B cell (primary cell): ENCODE measurements at regions not wholly inside any gene's neighbourhood (a gene's known extent, or its start where the extent isn't known, plus 50 kb on each side); places are given as distances from the start of the nearest gene placed in this dataset.

Experiments
- ATAC-seq: fragments of 200-7000 bp; cut with Tn5 transposase; one replicate; pipeline ENCODE4 v1.10.0; 2021; ENCODE audit warnings: low read depth, mild to moderate bottlenecking, moderate number of reproducible peaks, moderate library complexity
- CTCF ChIA-PET: fragments of 350-600 bp; sonication (Branson Sonifier 250); formaldehyde crosslinking; loops from one replicate; lab custom pipeline; 2021; ENCODE audit warnings: antibody characterized with exemption, inconsistent platforms; lab: Charles Lee
- POLR2A ChIA-PET: fragments of 350-600 bp; sonication (Branson Sonifier 250); formaldehyde crosslinking; loops from one replicate; lab custom pipeline; 2021; ENCODE audit warnings: antibody characterized with exemption; lab: Charles Lee
- DNase-seq: peaks from one replicate; pipeline ENCODE4 v3.0.0; 2013
- H2AFZ ChIP-seq: 2 replicates; pipeline ENCODE4 v1.6.1; 2012; ENCODE audit warnings: mild to moderate bottlenecking, low read depth, low read length; ENCODE audit not compliant: insufficient read depth, poor library complexity, severe bottlenecking
- H3K27ac ChIP-seq, 2 donors: 1 replicate in 1 of 2; 2 replicates in 1 of 2; pipeline ENCODE4 v1.5.1; 2012 to 2013; ENCODE audit warnings: low read length in 2 of 2, mild to moderate bottlenecking in 2 of 2, moderate library complexity in 1 of 2
- H3K27me3 ChIP-seq, 4 experiments: fragments of 200-600 bp in 1 of 4; sonication (generic) in 1 of 4; replicated peaks in 1 of 4; 1 replicate in 2 of 4; 2 replicates in 2 of 4; pipeline versions ENCODE4 v1.6.1 to v1.7.0; 2013 to 2016; ENCODE audit warnings: low read length in 3 of 4, mild to moderate bottlenecking in 2 of 4, mixed read lengths in 1 of 4, moderate library complexity in 1 of 4; ENCODE audit not compliant: insufficient read depth in 4 of 4, control insufficient read depth in 3 of 4; ENCODE audit errors: control extremely low read depth in 1 of 4
- H3K36me3 ChIP-seq, 2 experiments: replicated peaks in 1 of 2; 1 replicate in 1 of 2; 2 replicates in 1 of 2; pipeline versions ENCODE4 v1.6.1 to v1.7.1; 2013; ENCODE audit warnings: low read length in 1 of 2; ENCODE audit not compliant: insufficient read depth in 2 of 2, control insufficient read depth in 1 of 2; ENCODE audit errors: control extremely low read depth in 1 of 2, extremely low read depth in 1 of 2
- H3K4me1 ChIP-seq, 2 donors: fragments of 200-600 bp in 1 of 2; sonication (generic) in 1 of 2; 1 replicate in 1 of 2; 2 replicates in 1 of 2; pipeline versions ENCODE4 v1.5.1 to v1.6.1; 2013 to 2017; ENCODE audit warnings: low read length in 2 of 2; ENCODE audit not compliant: control insufficient read depth in 2 of 2, insufficient read depth in 2 of 2
- H3K4me2 ChIP-seq: replicated peaks from 2 replicates; pipeline ENCODE3; 2012; ENCODE audit warnings: mild to moderate bottlenecking, low read depth, low read length; ENCODE audit not compliant: poor library complexity, severe bottlenecking
- H3K4me3 ChIP-seq, 5 experiments: fragments of 200-600 bp in 1 of 5; sonication (generic) in 1 of 5; 1 replicate in 3 of 5; 2 replicates in 2 of 5; pipeline versions ENCODE4 v1.5.1 to v1.7.0; 2011 to 2016; ENCODE audit warnings: low read length in 4 of 5, mild to moderate bottlenecking in 4 of 5, low read depth in 2 of 5, control low read depth in 1 of 5, moderate library complexity in 1 of 5; ENCODE audit not compliant: insufficient read depth in 1 of 5; ENCODE audit errors: control extremely low read depth in 1 of 5, extremely low read depth in 1 of 5
- H3K79me2 ChIP-seq: fragments of 200-600 bp; sonication (generic); one replicate; pipeline ENCODE4 v1.6.0; 2016; ENCODE audit warnings: low read length; ENCODE audit not compliant: control insufficient read depth, insufficient read depth
- H3K9ac ChIP-seq: fragments of 200-600 bp; sonication (generic); 2 replicates; pipeline ENCODE4 v1.6.1; 2017; ENCODE audit warnings: mild to moderate bottlenecking, low read length, moderate library complexity
- H3K9me3 ChIP-seq, 3 donors: one replicate each; pipeline versions ENCODE4 v1.6.1 to v1.7.1; 2013; ENCODE audit warnings: low read length in 2 of 3; ENCODE audit not compliant: control insufficient read depth in 2 of 3, insufficient read depth in 1 of 3; ENCODE audit errors: control extremely low read depth in 1 of 3
- H4K20me1 ChIP-seq: 2 replicates; pipeline ENCODE4 v1.6.0; 2012; ENCODE audit warnings: mild to moderate bottlenecking, low read length; ENCODE audit not compliant: insufficient read depth, control insufficient read depth, poor library complexity, severe bottlenecking
- H3K27ac Mint-ChIP-seq: one replicate; pipeline ENCODE4 v1.8.0; 2021; ENCODE audit warnings: mixed read lengths
- H3K27me3 Mint-ChIP-seq: one replicate; pipeline ENCODE4 v1.8.0; 2021; ENCODE audit warnings: mixed read lengths
- H3K4me1 Mint-ChIP-seq: one replicate; pipeline ENCODE4 v1.8.0; 2021; ENCODE audit warnings: mixed read lengths
- H3K4me3 Mint-ChIP-seq: one replicate; pipeline ENCODE4 v1.8.0; 2021; ENCODE audit warnings: mixed read lengths
- H3K9me3 Mint-ChIP-seq: one replicate; pipeline ENCODE4 v1.8.0; 2022; ENCODE audit warnings: mixed read lengths; ENCODE audit not compliant: insufficient read depth
- EZH2 ChIP-seq: IDR thresholded peaks from 2 replicates; pipeline ENCODE4 v1.6.1; 2012; ENCODE audit warnings: borderline replicate concordance, low read depth, mild to moderate bottlenecking, moderate library complexity, low read length; ENCODE audit not compliant: insufficient read depth, poor library complexity, severe bottlenecking
- WGBS: methylation state at CpG from one replicate; pipeline ENCODE4 v1.1.5; 2013; ENCODE audit warnings: missing lambda C conversion rate; ENCODE audit not compliant: insufficient coverage; 5-methylcytosine and 5-hydroxymethylcytosine counted together
- intact Hi-C: fragments of 100-400 bp; cut with micrococcal nuclease; formaldehyde crosslinking; loops from one replicate; pipeline ENCODE4 v1.10.0; 2022
- TF ChIP-seq, protein P1 (sequence below): fragments of 200-600 bp; IDR thresholded peaks from one replicate; pipeline ENCODE4 v1.8.0; 2022; ENCODE audit warnings: antibody characterized with exemption, mild to moderate bottlenecking

- Histone ChIP-seq H3K9me3 (no peaks in the 10 kb centered on the region), H3K36me3 (no peaks in the 10 kb centered on the region), H3K79me2 (no peaks in the 10 kb centered on the region), H3K9ac (no peak overlapping the region), H3K27me3 (peaks cover 0 to 4% (median 0%) of the 10 kb centered on the region in 4 experiments), H3K27ac (no peak overlapping the region), H3K4me3 (no peak overlapping the region), H2AFZ (no peak overlapping the region), H3K4me2 (no peak overlapping the region), H4K20me1 (no peaks in the 10 kb centered on the region), H3K4me1 (peaks cover 4 to 5% of the 10 kb centered on the region in 2 donors)
- no peak overlapping the region for H3K27ac Mint-ChIP-seq
- no peaks in the 10 kb centered on the region for H3K9me3 Mint-ChIP-seq
- peaks cover 19% of the 10 kb centered on the region for H3K27me3 Mint-ChIP-seq
- H3K4me3 Mint-ChIP-seq: no peak overlapping the region
- DNase-seq (no peak), ATAC-seq (no peak)
- POLR2A ChIA-PET: no interaction called here
- H3K4me1 Mint-ChIP-seq: peaks cover 3% of the 10 kb centered on the region
- CTCF ChIA-PET: interaction anchor here (4.0 kb wide), 1 partner anchor 7 kb away, joined by 13 read pairs; no protein-coding TSS in a partner anchor
- TF ChIP-seq, protein P1, sequence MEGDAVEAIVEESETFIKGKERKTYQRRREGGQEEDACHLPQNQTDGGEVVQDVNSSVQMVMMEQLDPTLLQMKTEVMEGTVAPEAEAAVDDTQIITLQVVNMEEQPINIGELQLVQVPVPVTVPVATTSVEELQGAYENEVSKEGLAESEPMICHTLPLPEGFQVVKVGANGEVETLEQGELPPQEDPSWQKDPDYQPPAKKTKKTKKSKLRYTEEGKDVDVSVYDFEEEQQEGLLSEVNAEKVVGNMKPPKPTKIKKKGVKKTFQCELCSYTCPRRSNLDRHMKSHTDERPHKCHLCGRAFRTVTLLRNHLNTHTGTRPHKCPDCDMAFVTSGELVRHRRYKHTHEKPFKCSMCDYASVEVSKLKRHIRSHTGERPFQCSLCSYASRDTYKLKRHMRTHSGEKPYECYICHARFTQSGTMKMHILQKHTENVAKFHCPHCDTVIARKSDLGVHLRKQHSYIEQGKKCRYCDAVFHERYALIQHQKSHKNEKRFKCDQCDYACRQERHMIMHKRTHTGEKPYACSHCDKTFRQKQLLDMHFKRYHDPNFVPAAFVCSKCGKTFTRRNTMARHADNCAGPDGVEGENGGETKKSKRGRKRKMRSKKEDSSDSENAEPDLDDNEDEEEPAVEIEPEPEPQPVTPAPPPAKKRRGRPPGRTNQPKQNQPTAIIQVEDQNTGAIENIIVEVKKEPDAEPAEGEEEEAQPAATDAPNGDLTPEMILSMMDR: no peak
- intact Hi-C loops: no loop called here
- 100% methylated on average over 5 of the region's 11 CpGs for WGBS
Measured at GRCh38 chr5:72604111-72604797, 97.0 kb upstream of the ZNF366 start.

- Histone ChIP-seq H3K9ac (no peak overlapping the region), H3K4me1 (peaks cover 14 to 18% of the 10 kb centered on the region in 2 donors), H3K4me3 (no peak overlapping the region), H4K20me1 (no peaks in the 10 kb centered on the region), H3K4me2 (no peak overlapping the region), H3K27me3 (peaks cover 0 to 4% (median 0%) of the 10 kb centered on the region in 4 experiments), H3K9me3 (no peaks in the 10 kb centered on the region), H3K79me2 (no peaks in the 10 kb centered on the region), H3K27ac (no peak overlapping the region), H2AFZ (no peak overlapping the region), H3K36me3 (no peaks in the 10 kb centered on the region)
- no peak overlapping the region for H3K27ac Mint-ChIP-seq
- WGBS: 95% methylated on average over 3 of the region's 6 CpGs
- DNase-seq (no peak), ATAC-seq (no peak)
- H3K9me3 Mint-ChIP-seq: no peaks in the 10 kb centered on the region
- CTCF ChIA-PET: interaction anchor here (4.0 kb wide), 1 partner anchor 9 kb away, joined by 13 read pairs; no protein-coding TSS in a partner anchor
- no peak for TF ChIP-seq EZH2
- TF ChIP-seq, protein P1: no peak
- intact Hi-C loops: no loop called here
- H3K4me3 Mint-ChIP-seq: no peak overlapping the region
- peaks cover 14% of the 10 kb centered on the region for H3K27me3 Mint-ChIP-seq
- H3K4me1 Mint-ChIP-seq: peaks cover 16% of the 10 kb centered on the region
- POLR2A ChIA-PET: no interaction called here
Measured at GRCh38 chr5:72602696-72603685, 95.8 kb upstream of the ZNF366 start.
